ENCODE measurements at regions not wholly inside any gene's neighbourhood (a gene's known extent, or its start where the extent isn't known, plus 50 kb on each side); places are given as distances from the start of the nearest gene placed in this dataset.
"Not testable (repeated sequence)": the region's sequence is repeated elsewhere in the genome, so short reads cannot be mapped to it uniquely, and the experiment has no call there.

DNA sequence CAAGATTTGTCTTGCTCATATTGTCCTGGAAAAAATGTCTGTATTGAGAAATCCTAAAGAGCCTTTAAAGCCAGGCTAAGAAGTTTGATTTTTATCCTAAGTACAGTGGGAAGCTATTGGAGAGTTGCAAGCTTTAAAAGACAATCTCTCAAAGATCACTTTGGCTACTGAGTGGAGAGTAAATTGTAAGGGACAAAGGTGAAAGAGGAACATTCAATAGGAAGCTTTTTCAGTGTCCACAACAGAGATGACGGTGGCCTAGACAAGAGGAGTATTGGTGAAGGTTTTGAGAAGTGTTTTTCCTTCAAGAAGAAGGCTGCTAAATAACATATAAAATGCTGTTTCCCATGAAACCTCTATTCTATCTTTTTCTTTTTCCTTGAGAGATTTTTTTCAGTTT is 249.5 kb upstream of the IL12A start:
- intact Hi-C loops (cut with DNase I), result loop anchor here in 1 of 2 donors (10.0 kb wide), 1 partner anchor 124 kb away; no protein-coding TSS in a partner anchor

DNA sequence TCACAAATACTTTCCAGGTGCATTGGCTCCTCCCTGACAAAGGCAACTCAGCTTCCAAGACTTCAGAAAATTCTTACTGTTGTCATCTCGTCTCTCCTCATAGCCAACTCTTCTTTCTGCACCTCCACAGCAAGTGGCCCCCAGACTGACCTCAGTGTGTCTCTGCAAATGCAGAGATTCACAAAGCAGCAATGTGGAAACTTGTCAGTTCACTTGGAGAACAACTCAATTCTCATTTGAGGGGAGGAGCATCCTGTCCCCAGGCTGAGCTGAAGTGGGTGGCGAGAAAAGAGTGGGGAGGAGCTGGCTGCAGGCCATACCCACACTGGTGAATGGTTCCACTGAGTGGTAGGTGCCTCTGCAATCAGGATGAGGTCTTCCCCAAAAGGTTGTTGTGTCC is 248.7 kb upstream of the IL12A start:
- DNase-seq (ENCODE audit: low spot score), result no peak
- intact Hi-C loops (cut with DNase I), result loop anchor here (10.0 kb wide), 2 partner anchors 45 to 125 kb away; no protein-coding TSS in a partner anchor

More for the DNA sequence above, 249.5 kb upstream of the IL12A start:
- DNase-seq (ENCODE audit: low spot score), result no peak

DNA sequence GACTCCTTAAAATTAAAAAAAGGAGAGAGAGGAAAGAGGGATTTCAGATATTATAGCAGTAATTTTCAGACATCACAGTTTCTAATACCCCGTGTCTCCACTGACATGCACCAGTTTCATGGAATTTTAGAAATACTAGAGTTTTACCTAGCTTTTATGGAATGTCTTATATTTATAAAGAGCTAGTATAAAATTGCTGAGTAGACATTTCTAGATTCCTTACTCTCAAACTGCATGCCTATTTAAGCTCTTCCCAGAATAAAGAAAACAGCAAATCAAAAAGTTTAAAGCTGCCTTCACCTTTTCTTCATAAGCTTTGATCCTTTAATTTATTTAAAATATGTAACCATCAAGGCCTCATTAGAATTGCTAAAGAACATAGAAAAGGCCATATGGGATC is 247.4 kb upstream of the IL12A start:
- DNase-seq (ENCODE audit: low spot score), result no peak
- intact Hi-C loops (cut with DNase I), result loop anchor here in 1 of 2 donors (10.0 kb wide), 1 partner anchor 46 kb away; no protein-coding TSS in a partner anchor

DNA sequence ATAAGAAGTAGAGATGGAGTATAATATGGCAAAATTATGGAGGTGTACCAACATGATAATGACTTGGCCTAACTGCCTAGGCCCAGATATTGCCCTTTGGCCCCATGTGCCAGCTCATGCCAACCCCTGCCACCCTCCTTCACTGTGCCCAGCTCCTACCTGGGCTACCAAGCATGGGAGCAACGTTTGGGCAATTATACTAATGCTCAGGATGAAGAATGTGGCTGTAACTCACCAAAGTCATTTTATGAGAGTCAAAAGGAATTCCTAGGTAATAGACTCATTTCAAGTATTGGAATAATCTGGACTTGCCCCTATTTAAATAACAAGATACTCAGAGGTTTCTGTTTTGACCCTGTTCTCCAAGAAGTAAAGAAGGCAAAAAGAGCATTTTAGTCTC is 240.2 kb upstream of the IL12A start:
- no peak for DNase-seq (ENCODE audit: low spot score)
- intact Hi-C loops (cut with DNase I), result loop anchor here in 1 of 2 donors (10.0 kb wide), 1 partner anchor 54 kb away; no protein-coding TSS in a partner anchor

DNA sequence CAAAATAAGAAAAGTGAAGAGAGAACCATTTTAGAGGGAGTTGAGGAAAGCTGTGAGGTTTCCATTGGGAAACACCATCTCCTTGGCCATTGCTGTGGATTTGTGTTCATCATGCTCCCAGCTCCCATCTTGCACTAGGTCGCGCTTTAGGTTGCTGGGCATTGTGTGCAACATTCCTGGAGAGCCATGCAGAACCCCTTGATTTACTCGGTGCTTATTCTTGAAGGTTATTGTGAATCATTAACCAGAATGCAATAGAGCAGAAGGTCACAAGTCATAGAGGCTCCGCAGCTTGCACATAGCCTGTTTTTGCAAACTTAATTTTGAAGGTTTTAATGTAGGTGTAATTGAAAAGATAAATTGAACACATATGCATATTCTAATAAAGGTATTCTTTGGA is 239.2 kb upstream of the IL12A start:
- intact Hi-C loops (cut with DNase I), result loop anchor here in 1 of 2 donors (10.0 kb wide), 1 partner anchor 55 kb away; no protein-coding TSS in a partner anchor
- no peak for DNase-seq (ENCODE audit: low spot score)

DNA sequence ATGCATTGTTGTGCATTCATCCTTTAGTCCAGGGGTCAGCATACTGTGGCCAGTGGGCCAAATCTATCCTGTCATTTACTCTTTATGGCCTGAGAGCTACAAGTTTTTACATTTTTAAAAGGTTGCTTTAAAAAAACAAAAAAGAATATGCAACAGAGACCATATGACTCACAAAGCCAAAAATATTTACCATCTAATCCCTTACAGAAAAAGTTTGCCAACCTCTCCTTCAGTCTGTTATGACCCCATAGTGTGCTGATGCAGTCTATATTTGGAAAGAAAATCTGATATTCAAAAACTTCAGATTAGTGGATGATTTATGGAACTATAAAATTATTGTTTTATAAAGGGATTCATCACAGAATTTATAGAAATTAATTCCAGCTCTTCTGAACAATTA is 237.5 kb upstream of the IL12A start:
- intact Hi-C loops (cut with DNase I), result no loop called here
- no peak for DNase-seq (ENCODE audit: low spot score)

DNA sequence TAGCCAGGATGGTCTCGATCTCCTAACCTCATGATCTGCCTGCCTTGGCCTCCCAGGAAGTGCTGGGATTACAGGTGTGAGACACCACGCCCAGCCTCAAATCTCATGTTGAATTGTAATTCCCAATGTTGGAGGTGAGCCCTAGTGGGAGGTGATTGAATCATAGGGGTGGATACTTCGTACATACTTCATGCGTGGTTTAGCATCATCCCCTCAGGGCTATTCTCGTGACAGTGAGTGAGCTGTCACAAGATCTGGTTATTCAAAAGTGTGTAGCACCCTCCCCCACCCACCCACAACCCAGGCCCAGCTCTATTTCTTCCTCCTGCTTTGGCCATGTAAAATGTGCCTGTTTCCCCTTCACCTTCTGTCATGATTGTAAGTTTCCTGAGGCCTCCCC is 236.9 kb upstream of the IL12A start:
- no peak for DNase-seq (ENCODE audit: low spot score)
- intact Hi-C loops (cut with DNase I), result no loop called here

DNA sequence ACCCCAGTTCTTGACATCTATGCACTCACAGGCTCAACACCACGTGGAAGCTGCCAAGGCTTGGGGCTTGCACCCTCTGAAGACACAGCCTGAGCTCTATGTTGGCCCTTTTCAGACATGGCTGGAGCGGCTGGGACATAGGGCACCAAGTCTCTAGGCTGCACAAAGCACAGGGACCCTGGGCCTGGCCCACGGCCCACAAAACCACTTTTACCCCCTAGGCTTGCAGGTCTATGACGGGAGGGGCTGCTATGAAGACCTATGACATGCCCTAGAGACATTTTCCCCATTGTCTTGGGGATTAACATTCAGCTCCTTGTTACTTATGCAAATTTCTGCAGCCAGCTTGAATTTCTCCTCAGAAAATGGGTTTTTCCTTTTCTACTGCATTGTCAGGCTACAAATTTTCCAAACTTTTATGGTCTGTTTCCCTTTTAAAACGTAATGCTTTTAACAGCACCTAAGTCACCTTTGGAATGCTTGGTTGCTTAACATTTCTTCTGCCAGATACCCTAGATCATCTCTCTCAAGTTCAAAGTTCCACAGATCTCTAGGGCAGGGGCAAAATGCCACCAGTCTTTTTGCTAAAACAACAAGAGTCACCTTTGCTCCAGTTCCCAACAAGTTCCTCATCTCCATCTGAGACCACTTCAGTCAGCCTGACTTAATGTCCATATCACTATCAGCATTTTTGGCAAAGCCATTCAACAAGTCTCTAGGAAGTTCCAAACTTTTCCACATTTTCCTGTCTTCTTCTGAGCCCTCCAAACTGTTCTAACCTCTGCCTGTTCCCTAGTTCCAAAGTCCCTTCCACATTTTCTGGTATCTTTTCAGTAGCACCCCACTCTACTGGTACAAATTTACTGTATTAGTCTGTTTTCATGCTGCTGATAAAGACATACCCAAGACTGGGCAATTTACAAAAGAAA is 232.1 kb upstream of the IL12A start:
- intact Hi-C loops (cut with DNase I); DNase-seq (ENCODE audit: low spot score): not testable (repeated sequence)

DNA sequence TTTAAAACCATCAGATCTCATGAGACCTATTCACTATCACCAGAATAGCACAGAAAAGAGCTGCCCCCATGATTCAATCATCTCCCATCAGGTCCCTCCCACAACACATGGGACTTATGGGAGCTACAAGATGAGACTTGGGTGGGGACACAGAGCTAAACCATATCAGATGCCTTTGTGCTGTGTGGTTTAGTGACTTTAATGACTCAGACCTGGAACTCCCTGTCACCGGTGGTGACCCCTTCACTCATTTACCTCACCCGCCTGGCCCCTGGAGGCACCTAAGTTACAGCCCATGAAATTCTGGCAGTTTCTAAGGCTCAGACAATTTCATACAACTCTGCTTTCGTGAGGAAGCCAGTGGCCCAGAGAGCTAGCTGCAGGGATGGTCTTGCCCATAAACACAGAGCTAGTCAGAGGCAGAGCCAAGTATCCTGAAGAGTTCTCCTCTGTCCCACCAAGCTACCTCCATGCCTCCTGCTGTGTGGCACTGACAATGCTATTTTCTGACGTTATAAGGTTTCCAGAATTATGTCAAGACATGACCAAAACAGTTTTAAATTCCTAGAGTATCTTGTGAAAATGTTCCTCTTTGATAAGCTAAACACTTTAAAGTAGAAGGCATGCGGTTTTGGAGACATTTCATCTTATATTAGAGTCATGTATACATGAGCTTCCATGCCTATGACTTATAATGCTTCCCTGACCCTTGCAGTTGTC is 231.1 kb upstream of the IL12A start:
- no peak for DNase-seq (ENCODE audit: low spot score)
- intact Hi-C loops (cut with DNase I), result no loop called here

DNA sequence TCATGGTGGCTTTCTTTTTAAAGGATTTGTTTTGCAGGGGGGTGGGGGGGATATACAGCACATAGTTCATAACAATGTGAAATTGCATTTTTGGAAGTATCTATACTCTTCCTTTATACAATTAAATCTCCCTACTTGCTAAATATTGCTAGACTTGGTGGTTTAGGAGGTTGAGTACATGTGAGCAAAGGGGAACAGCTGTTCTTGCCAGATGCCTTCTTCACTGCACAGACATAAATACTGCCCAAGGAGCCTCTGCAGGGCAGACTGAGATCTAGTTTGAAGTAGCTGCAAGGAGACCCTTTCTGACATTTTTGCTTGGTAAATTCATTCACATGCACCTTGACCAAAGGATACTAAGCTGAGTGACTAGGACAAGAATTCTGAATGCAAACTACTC is 228.6 kb upstream of the IL12A start:
- intact Hi-C loops (cut with DNase I), result no loop called here
- no peak for DNase-seq (ENCODE audit: low spot score)

DNA sequence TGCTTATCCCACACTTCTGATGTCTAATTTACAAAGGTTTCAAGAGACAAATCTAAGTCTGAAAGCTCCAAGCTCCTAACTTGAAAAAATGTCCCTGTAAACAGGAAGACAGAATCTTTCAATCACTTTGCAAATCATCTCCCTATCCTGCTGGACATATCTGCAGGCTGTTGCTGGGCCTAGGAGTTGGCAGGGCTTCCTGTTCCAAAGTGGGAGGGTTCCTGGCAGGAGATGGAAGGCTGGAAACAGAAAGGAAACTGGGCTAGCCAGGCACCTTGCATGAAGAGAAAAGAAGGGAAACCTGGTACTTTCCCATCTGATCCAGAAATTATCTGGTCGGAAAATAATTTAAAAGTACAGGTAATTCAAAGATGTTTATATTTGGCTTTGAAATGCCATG is 227.3 kb upstream of the IL12A start:
- intact Hi-C loops (cut with DNase I), result no loop called here
- DNase-seq (ENCODE audit: low spot score), result no peak

DNA sequence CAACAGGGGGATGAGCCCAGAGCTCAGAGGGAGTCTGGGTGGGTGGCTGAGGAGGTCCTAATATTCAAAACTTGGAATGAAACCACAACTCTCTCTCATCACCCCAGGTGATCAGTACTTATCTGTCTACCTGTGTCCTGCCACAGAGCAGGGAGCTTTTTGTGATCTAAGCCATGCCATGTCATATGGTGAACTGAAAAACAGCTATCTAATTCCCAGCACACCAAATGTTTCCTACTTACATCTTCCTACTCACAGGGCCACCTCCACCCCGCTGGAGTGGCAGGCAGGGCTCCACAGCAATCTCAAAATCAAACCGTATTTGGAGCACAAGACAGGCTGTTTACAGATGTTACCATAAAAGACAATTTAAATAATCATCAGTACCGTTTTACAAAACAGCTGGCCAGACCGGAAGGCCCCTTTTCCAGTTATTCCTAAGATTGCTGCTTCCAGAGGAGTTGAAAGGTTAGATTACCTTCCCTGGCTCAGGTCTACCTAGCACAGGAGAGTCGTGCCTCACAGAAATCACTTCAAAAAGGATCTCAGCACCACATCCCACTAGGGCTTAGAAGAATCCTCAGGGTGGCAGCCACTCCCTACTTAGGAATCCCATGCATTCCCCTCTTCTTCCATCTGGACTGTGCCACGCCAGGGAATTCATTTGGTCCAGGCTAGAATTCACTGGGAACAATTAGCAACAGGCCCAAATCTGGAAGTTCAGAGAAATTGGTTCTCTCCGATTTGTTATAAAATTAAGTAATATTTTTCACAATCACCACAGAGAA is 226.6 kb upstream of the IL12A start:
- intact Hi-C loops (cut with DNase I), result no loop called here
- no peak for DNase-seq (ENCODE audit: low spot score)

DNA sequence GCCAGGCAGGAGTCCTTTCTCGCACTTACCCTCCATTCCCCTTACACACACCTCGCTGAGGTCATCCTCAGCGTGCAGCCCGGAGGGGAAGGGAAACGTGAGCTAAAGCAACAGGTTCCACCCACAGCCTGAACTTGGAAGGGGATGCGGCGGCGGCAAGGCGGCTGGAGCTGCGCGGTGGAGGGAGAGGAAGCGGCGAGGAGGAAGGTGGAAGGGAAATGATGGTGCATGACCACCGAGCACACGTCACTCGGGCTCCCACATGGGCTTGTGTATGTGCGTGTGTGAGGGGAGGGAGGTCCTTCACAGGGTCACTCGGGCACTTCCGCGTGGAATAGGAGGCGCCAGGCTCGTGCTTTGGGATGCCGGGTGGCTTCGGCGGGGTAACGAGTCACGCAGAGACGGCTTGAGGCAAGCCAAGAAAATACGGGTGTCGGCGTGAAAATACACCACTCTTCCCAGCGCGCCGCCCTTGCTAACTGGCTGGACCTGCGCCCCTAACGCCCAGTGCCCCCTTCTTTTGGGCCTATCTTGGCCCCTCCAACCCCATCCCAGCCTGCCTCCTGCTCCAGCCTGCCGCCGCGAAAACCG is 225.5 kb upstream of the IL12A start:
- intact Hi-C loops (cut with DNase I), result no loop called here
- DNase-seq (ENCODE audit: low spot score), result peak; percentile 94

DNA sequence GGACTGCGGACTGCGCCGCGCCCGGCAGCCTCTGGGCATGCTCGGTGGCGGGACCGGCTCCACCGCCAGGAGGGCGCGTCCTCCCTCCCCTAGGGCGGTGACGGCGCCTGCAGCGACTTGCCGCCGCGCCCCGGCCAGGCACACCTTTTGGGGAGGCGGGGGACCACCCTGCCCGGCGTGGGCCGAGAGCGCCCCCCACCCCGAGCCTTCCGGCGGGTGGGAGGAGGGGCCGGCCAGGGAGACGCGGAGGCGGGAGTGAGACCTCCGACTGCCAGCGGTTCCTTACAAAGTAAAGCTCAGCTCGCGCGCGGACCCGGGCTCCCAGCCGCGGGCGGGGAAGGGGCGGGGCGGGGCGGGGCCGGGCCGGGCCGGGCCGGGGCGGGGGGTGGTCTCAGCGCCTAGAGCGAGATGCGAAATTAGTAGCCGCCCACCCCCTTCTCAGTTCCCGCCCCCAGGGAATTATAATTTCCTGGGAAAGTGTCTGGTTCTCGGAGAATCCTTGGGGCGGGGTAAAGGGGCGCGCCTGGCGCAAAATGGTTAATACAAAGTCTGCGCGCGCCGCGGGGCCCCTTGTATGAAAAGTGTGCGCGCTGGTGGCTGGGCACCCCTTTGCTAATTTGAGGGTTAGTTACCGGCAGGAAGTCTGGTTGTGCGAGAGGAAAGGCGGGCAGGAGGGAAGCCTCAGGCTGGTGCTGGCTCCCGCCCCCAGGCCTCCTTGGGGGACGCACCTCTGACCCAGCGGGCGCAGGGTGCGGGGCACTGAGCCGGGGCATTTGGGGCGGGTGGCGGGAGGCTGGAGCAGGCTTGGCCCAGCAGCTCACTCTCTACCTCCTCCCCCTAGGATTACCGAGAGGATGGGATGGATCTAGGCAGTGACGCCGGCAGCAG is 224.8 kb upstream of the IL12A start:
- intact Hi-C loops (cut with DNase I), result no loop called here
- DNase-seq (ENCODE audit: low spot score), result peak; percentile 93

DNA sequence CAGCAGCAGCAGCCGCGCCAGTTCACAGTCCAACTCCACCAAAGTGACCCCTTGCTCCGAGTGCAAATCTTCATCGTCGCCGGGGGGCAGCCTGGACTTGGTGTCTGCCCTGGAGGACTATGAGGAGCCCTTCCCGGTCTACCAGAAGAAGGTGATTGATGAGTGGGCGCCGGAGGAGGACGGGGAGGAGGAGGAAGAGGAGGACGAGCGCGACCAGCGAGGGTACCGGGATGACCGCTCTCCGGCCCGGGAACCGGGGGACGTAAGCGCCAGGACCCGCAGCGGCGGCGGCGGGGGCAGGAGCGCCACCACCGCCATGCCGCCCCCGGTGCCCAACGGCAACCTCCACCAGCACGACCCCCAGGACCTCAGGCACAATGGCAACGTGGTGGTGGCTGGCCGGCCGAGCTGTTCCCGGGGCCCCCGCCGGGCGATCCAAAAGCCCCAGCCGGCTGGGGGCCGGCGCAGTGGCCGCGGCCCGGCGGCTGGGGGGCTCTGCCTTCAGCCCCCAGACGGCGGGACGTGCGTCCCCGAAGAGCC is 224.1 kb upstream of the IL12A start:
- no peak for DNase-seq (ENCODE audit: low spot score)
- intact Hi-C loops (cut with DNase I), result loop anchor here in 1 of 2 donors (5.0 kb wide), 2 partner anchors 38 to 108 kb away; no protein-coding TSS in a partner anchor

DNA sequence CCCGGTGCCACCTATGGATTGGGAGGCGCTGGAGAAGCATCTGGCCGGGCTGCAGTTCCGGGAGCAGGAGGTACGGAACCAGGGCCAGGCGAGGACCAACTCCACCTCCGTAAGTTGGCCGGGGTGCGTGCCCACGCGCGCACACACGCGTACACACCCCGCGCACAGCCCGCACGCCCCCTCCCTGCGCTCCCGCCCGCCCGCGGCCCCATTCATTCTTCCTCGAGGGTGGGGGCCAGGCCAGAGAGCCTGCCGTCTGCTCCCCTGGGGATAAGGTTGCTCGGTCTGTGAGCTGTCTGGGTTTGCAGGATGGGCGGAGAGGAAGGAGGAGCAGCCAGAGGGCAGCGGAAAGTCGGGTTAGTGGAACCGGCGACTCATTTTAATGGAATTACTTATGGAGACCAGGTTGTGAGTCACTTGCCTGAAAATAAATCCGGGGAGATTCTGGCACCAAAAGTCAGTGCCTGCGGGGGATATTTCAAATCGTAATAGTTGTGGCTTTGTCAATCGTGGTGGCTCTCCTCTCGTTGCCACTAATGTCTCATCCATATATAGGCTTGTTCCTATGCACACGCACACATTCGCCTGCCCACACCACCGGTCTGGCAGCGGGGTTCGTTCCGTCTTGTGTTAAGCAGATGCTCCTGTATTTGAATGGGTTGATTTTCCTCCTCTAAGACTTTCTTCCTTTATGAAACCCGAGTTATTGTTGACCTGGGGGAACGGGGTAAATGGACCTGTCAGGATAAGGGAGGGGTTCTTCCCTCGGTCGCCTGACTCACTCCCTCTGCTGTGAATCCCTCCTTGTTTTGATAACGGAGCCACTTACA is 223.4 kb upstream of the IL12A start:
- intact Hi-C loops (cut with DNase I), result loop anchor here in 1 of 2 donors (5.0 kb wide), 2 partner anchors 37 to 107 kb away; no protein-coding TSS in a partner anchor
- DNase-seq (ENCODE audit: low spot score), result peak; percentile 96

DNA sequence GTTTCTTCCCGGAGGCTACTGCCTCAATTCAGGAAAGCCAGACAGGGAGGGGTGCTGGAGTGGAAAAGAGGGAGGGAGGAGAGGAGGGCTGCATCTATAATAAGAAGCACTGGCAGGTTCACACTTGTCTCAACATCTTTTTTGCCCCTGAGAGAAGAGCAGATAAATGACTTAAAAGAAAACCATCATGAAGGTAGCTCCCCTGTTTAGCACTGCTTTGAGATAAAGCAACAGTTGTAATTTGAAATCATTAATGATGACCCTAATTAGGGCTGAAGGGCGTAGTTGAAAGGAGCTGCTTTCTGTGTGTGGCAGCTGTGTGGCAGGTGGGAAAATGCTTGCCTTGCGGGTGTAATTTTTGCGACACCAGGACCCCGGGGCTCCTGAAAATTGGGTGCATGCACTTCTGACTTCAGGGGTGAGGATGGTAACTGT is 222.8 kb upstream of the IL12A start:
- intact Hi-C loops (cut with DNase I), result loop anchor here in 1 of 2 donors (5.0 kb wide), 2 partner anchors 36 to 106 kb away; no protein-coding TSS in a partner anchor
- peak; percentile 82 for DNase-seq (ENCODE audit: low spot score)
